GM18861 (cell line): ENCODE measurements at regions not wholly inside any gene's neighbourhood (a gene's known extent, or its start where the extent isn't known, plus 50 kb on each side); places are given as distances from the start of the nearest gene placed in this dataset.

ENCODE experiments used
- ATAC-seq: cut with Tn5 transposase; IDR thresholded peaks from one replicate; pipeline ENCODE4 v1.9.1; 2021; ENCODE audit not compliant: unreplicated experiment

- no peak for ATAC-seq
Measured at GRCh38 chr1:208628022-208628914, 384.1 kb upstream of the PLXNA2 start.

DNA sequence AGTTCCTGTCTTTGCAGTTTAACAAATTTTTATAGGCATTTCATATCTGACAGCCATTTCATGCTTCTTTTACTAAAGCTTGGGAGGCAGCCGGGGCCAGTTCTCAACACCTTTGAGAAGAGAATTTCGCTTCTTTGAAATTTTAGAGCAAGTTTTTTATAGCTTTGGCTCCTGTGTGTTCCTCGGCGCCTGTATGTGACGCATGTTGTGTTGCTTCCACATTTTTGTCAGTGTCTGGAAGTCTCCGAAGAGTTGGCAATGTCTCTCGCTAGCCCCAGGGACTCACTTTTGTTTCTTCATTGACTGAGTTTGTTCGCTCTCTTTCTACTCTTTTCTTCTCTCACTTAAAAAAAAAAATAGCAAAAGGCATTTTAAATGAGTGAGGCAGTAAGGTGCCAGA lies 386.9 kb upstream of the PLXNA2 start:
- ATAC-seq, result no peak

DNA sequence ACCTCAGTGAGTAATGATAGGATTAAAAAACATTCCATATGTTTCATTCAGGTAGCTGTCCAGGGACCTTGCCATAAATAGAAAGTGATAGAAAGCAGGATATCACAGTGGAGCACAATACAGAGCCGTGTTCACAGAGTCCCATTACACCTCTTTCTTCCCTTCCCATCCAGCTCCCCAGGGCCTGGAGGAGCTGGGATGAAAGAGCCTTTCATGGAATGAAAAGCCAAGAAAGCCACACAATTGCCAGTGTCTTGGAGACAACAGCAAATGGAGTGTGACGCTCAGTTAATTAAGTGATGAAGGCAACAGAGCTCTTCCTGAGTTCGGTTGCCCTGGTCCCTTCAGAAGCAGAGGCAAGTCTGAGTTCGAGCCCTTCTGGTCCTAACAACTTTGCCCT lies 387.3 kb upstream of the PLXNA2 start:
- ATAC-seq, result no peak

DNA sequence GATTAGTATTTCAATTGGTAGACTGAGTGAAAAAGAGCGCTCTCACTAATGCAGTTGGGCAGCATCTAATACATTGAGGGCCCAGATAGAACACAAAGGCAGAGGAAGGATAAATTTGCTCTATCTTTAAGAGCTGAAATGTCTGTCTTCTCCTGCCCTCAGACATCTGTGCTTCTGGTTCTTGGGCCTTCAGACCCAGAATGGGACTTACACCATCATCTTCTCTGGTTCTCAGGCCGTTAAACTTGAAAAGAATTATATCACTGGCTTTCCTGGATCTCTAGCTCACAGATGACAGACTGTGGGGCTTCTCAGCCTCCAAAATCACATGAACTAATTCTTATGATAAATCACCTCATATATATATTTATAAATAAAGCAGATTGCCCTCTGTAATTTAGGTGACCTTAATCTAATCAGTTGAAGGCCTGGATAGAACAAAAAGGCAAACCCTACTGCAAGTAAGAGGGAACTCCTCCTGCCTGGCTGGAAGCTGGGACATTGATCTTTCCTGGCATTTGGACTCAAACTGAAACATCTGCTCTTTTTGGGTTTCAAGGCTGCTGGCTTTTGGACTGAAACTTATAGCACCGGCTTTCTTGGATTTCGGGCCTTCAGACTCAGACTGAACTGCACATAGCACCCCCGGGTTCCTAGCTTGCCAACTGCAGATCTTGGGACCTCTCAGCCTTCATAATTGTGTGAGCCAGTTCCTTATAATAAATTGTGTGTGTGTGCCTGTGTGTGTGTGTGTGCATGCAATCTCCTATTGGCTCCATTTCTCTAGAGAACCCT lies 390.4 kb upstream of the PLXNA2 start:
- ATAC-seq, result no peak

DNA sequence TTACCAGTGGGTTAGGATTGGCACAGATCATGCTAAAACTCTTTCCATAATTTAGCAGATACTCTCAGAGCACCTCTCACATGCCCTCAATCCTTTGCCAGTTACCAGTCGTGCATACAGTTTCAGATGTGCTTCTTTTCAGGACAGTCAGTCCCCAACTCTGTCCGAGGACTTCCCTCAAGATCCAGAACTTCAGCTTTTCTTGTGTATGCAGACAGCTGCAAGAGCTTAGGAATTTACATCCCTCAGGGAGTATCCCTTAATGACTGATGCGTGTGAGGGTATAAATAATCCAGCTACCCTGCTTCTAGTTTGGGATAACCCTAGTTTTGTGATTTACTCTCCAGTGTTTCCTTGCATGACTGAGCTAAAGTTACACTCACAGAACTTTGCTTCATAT lies 393.0 kb upstream of the PLXNA2 start:
- no peak for ATAC-seq

- ATAC-seq, result no peak
Measured at GRCh38 chr1:208639382-208639781, 395.2 kb upstream of the PLXNA2 start.

DNA sequence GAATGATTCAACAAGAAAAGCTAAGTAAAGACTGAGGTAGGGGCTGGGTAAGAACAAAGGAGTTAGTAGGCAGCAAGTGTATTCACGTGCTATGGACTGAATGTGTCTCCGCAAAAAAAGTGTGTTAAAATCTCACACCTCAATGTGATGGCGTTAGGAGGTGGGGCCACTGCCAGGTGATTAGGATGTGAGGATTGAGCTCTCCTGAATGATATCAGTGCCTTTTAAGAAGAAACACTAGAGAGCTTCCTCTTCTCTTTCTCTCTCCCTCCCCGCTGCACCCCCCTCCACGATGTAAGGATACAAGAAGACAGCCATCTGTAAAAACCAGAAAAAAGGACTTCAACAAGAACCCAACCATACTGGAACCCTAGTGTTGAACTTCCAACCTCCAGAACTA lies 396.1 kb upstream of the PLXNA2 start:
- ATAC-seq, result no peak

DNA sequence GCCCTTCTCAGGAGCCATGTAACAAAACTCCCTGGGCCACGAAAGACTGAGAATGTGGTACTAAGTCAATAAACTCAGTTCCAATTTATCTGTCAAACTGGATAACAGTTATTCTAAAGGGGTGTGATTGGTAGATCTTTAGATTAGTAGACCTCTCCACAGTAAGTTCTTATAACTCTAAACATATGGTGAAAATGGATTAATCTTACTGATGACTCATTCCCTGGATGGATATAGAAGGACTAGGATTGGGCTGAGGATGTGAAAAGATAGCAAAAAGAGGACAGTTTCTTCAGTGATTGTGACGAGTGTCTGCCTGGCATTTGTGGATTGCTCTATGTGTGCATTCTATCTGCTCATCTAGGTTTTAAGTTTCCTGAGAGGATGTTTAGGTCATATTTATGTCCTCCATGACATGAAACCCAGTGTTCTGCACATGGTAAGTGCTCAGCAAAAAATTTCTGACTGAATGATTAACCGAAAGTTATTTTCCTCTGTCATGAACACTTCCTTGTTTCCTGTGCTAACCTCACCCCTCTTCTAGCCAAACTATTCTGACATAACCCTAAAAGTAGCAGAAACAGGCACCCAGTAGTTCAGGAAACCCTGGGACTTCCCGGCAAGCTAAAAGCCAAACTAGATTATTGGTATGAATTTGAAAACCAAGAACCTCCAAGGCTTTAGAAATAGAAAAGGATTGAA lies 397.5 kb upstream of the PLXNA2 start:
- no peak for ATAC-seq

DNA sequence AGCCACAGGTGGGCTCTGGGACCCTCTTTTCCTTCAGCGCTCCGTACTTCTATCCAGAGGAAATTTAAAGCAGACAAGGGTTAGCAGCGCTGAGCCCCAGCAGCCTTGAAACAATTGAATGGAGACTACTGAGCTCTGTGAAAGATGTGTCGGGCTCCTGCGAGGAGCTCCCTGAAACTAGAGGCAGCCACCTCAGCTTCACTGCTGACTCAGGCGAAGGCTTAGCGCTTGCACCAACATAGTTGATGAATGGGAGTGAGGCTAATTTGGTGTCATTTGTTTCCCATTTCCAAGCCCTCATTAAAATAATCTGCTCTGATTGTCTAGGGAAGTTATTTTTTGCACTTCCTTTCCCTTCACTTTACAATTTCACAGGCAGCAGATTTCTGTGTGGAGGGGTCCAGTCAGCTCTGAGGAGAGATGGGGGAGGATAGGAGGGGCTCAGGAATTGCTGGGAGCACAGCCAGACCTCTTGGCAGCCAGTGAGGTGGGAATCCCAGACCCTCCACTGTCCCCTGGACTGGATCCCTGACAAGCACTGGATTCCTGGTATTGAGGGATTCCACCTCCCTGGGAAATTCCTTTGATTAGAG lies 398.9 kb upstream of the PLXNA2 start:
- no peak for ATAC-seq

- no peak for ATAC-seq
Measured at GRCh38 chr1:208644401-208645160, 400.4 kb upstream of the PLXNA2 start.

GRCh38 chr1:208646431-208646830 lies 402.2 kb upstream of the PLXNA2 start:
- no peak for ATAC-seq

- no peak for ATAC-seq
Measured at GRCh38 chr1:208648146-208648545, 404.0 kb upstream of the PLXNA2 start.

DNA sequence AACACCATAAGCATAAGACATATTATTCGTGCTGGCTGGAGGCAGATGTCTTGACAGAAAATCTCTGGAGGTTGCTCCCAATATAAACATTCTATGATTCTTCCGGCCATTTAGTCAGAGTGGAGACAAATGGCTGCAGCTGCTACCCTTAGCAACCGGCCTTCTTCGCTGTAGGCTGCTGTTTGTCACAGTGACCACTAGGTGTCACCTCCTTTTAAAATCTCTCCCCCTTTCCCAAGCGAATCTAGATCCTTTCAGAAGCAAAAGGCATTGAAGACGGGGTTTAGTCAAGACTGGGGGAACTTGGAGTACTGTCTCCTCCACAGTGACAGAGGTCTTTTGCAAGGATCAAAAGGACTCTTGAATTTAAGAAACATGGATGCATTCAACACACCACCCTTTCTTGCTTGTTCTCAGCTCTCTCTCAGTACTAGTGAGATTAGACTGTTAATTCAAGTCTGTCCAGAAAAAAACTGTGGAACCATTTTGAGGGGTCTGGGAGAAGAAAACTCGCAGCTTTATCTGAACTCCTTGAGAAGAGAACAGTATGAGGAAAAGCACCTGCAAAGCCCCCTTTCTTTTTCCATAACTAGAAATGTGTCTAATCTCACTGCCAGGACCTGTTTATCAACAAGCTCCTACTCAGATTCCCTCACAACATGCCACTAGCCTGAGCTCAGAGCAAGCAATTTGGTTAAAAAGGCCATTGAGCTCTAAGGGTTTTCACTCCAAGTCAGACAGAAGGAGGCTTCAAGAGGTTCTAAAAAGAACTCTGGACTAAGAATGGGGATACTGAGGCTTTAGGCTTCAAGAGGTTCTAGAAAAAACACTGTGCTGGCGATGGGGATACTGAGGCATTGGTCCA lies 408.3 kb upstream of the PLXNA2 start:
- ATAC-seq, result peak; percentile 82

GRCh38 chr1:208653426-208653825 lies 409.2 kb upstream of the PLXNA2 start:
- ATAC-seq, result no peak

GRCh38 chr1:208654241-208654640 lies 410.1 kb upstream of the PLXNA2 start:
- peak; percentile 40 for ATAC-seq

DNA sequence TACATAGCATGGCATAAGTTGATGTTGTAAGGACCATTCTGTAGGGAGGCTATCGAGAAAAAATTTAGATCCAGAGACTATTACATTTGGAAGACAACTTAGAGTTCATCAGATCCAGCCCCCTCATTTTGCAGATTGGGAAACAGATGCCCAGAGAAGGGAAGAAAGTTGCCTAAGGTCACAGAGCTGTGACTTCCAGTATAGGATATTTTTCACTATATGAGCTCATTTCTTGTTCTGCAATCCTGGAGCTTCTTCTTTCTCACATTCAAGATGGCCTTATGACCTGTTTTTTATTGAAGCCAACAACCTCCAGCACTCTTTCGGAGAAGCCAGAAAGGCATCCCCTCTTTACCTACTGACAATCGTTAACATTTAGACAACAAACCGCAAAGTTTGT lies 421.8 kb upstream of the PLXNA2 start:
- no peak for ATAC-seq

DNA sequence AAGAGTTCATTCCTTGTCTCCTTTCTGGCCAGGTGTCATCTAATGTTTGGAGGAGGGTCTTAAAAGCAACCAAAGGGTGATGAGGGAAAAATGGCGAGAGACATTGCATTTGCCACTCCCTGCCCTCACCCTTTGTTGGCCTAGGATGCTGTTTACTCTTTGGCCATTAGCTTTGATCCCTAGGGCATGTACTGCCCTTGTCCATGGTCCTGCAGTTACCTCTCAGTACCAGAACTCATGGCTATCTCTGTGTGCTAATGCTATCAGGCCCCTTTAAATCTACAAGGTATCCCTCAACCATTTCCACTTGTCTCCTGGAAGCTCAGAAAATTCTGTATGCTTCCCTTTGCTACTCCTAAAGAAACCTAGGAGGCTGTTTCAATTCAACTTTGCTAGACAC lies 424.8 kb upstream of the PLXNA2 start:
- no peak for ATAC-seq

GRCh38 chr1:208670778-208671177 lies 426.6 kb upstream of the PLXNA2 start:
- ATAC-seq, result no peak

DNA sequence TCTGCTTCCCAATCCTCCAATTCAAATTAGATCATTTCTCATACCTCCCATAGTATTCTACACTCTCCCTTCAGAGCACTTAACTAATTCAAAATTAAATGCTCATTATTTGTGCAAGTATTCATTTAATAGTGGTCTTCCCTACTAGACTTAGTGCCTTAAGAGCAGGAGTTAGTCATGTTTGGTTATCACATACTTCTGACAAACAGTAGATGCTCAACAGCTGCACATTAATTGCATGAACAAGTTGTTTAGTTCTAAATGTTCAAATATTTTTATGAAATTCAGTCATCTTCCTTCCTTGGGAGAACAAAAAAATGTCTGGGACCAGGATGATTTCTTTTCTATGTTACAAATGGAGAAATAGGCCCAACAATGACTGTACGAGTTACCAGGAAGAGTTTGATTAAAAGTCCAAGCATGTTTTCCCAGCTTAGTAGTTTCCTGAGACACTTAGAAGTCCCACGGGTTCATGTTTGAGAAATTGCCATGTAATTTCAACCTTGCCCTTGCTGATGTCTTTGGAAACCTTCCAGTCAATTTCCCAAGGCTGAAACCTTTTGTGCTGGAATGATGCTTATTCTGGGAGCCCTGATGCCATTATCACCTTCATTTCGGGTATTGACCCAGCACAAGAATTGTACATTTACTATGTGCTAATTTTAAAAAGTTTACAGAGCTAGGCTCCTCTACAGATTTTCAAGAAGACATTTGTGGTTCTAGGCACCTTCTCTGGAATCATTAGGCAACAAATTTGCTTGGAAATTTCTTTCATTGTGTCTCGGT lies 437.9 kb upstream of the PLXNA2 start:
- no peak for ATAC-seq
